OCI-LY7 (cell line): ENCODE measurements at regions not wholly inside any gene's neighbourhood (a gene's known extent, or its start where the extent isn't known, plus 50 kb on each side); places are given as distances from the start of the nearest gene placed in this dataset.
"Not testable (repeated sequence)": the region's sequence is repeated elsewhere in the genome, so short reads cannot be mapped to it uniquely, and the experiment has no call there.

Experiments
- CTCF ChIP-seq: fragments of 200-600 bp; sonication (generic); conservative IDR thresholded peaks from 2 replicates; pipeline ENCODE4 v1.5.1; 2014; ENCODE audit warnings: mild to moderate bottlenecking, antibody characterized with exemption, low read length, moderate library complexity, mixed read lengths
- EZH2phosphoT487 ChIP-seq: fragments of 200-600 bp; sonication (generic); IDR thresholded peaks from 2 replicates; pipeline ENCODE4 v1.6.1; 2018; ENCODE audit warnings: low read depth, borderline replicate concordance, mild to moderate bottlenecking, mixed run types, antibody characterized with exemption, low read length, moderate library complexity, mixed read lengths

- TF ChIP-seq CTCF, EZH2phosphoT487: not testable (repeated sequence)
These were observed 99.9 kb upstream of the THUMPD2 start for GRCh38 chr2:39879001-39879400.
